Caco-2 (cell line): ENCODE measurements at regions not wholly inside any gene's neighbourhood (a gene's known extent, or its start where the extent isn't known, plus 50 kb on each side); places are given as distances from the start of the nearest gene placed in this dataset.
"Not testable (repeated sequence)": the region's sequence is repeated elsewhere in the genome, so short reads cannot be mapped to it uniquely, and the experiment has no call there.

ENCODE experiments used
- BruUV-seq: library from RNA; stranded (reverse); fragments of 400-500 nt; replicated peaks from 2 replicates; lab custom pipeline; 2021; lab: Mats Ljungman, UMichigan
- CTCF ChIA-PET: fragments of 300-600 bp; sonication (Branson Sonifier 250); formaldehyde crosslinking; loops from one replicate; lab custom pipeline; 2022; ENCODE audit warnings: antibody characterized with exemption; lab: Charles Lee
- POLR2A ChIA-PET: fragments of 300-600 bp; sonication (Branson Sonifier 250); formaldehyde crosslinking; loops from one replicate; lab custom pipeline; 2022; ENCODE audit warnings: antibody characterized with exemption; lab: Charles Lee
- DNase-seq, 2 experiments: peaks; one replicate each; pipeline versions ENCODE4 v3.0.0 to v3.0.0-alpha.2; 2020 to 2022
- H3K27me3 ChIP-seq: replicated peaks from 2 replicates; pipeline ENCODE4 v1.6.0; 2011; ENCODE audit warnings: low read length; ENCODE audit not compliant: control insufficient read depth, insufficient read depth
- H3K36me3 ChIP-seq: 2 replicates; pipeline ENCODE4 v1.5.1; 2011; ENCODE audit warnings: low read length; ENCODE audit not compliant: control insufficient read depth, insufficient read depth
- H3K4me1 ChIP-seq: fragments of 250-450 bp; sonication (Bioruptor Pico); 2 replicates; pipeline ENCODE4 v1.5.1; 2020; ENCODE audit warnings: mild to moderate bottlenecking
- H3K4me3 ChIP-seq: 2 replicates; pipeline ENCODE4 v1.5.1; 2011; ENCODE audit warnings: low read depth, mild to moderate bottlenecking, control low read depth, low read length
- H3K9me3 ChIP-seq: fragments of 250-450 bp; sonication (Bioruptor Pico); 2 replicates; pipeline ENCODE4 v1.5.1; 2020; ENCODE audit warnings: mild to moderate bottlenecking, moderate library complexity
- H3K27ac Mint-ChIP-seq: one replicate; pipeline ENCODE4 v1.8.0; 2022; ENCODE audit warnings: mixed read lengths; ENCODE audit not compliant: unreplicated experiment
- H3K27me3 Mint-ChIP-seq: one replicate; pipeline ENCODE4 v1.8.0; 2022; ENCODE audit warnings: mixed read lengths; ENCODE audit not compliant: insufficient read depth, unreplicated experiment
- H3K36me3 Mint-ChIP-seq: one replicate; pipeline ENCODE4 v1.8.0; 2022; ENCODE audit warnings: mild to moderate bottlenecking, mixed read lengths; ENCODE audit not compliant: insufficient read depth, unreplicated experiment
- H3K4me1 Mint-ChIP-seq: one replicate; pipeline ENCODE4 v1.8.0; 2022; ENCODE audit warnings: low read depth, mixed read lengths; ENCODE audit not compliant: unreplicated experiment
- H3K4me3 Mint-ChIP-seq: one replicate; pipeline ENCODE4 v1.8.0; 2022; ENCODE audit warnings: mild to moderate bottlenecking, moderate library complexity, mixed read lengths; ENCODE audit not compliant: unreplicated experiment
- H3K9me3 Mint-ChIP-seq: one replicate; pipeline ENCODE4 v1.8.0; 2022; ENCODE audit warnings: mixed read lengths; ENCODE audit not compliant: unreplicated experiment
- intact Hi-C: fragments of 100-400 bp; cut with micrococcal nuclease; formaldehyde crosslinking; loops from one replicate; pipeline ENCODE4 v1.10.0; 2022; ENCODE audit not compliant: unreplicated experiment
- TF ChIP-seq, protein P1 (sequence below), 2 experiments: fragments of 200-600 bp in 1 of 2; IDR thresholded peaks; 1 replicate in 1 of 2; 2 replicates in 1 of 2; pipeline versions ENCODE4 v1.5.1 to v1.8.0; 2011 to 2022; ENCODE audit warnings: antibody characterized with exemption in 1 of 2, control low read depth in 1 of 2, inconsistent platforms in 1 of 2, low read depth in 1 of 2, low read length in 1 of 2, mild to moderate bottlenecking in 1 of 2, moderate library complexity in 1 of 2; ENCODE audit not compliant: insufficient read depth in 1 of 2, severe bottlenecking in 1 of 2, unreplicated experiment in 1 of 2

- BruUV-seq: no TSS peak
- H3K4me3 ChIP-seq: no peak overlapping the region
- no peaks in the 10 kb centered on the region for H3K27me3 ChIP-seq
- Mint-ChIP-seq H3K4me1 (no peaks in the 10 kb centered on the region), H3K27ac (no peak overlapping the region), H3K36me3 (no peaks in the 10 kb centered on the region), H3K9me3 (no peaks in the 10 kb centered on the region), H3K4me3 (no peak overlapping the region), H3K27me3 (no peaks in the 10 kb centered on the region)
- H3K4me1 ChIP-seq: peaks cover 4% of the 10 kb centered on the region; the same call in 1 of the 2 replicates
- TF ChIP-seq, protein P1, sequence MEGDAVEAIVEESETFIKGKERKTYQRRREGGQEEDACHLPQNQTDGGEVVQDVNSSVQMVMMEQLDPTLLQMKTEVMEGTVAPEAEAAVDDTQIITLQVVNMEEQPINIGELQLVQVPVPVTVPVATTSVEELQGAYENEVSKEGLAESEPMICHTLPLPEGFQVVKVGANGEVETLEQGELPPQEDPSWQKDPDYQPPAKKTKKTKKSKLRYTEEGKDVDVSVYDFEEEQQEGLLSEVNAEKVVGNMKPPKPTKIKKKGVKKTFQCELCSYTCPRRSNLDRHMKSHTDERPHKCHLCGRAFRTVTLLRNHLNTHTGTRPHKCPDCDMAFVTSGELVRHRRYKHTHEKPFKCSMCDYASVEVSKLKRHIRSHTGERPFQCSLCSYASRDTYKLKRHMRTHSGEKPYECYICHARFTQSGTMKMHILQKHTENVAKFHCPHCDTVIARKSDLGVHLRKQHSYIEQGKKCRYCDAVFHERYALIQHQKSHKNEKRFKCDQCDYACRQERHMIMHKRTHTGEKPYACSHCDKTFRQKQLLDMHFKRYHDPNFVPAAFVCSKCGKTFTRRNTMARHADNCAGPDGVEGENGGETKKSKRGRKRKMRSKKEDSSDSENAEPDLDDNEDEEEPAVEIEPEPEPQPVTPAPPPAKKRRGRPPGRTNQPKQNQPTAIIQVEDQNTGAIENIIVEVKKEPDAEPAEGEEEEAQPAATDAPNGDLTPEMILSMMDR (IDR thresholded peaks at IDR 0.05; ENCODE audit: insufficient read depth in 1 of 2, low read depth in 1 of 2, low read length in 1 of 2, severe bottlenecking in 1 of 2, unreplicated experiment in 1 of 2): no peak
- H3K36me3 ChIP-seq: no peaks in the 10 kb centered on the region
- ChIA-PET POLR2A (no interaction called here), CTCF (no interaction called here)
- no peaks in the 10 kb centered on the region for H3K9me3 ChIP-seq
- peak; percentile 17 to 36 for DNase-seq
- intact Hi-C loops: no loop called here
Measured at GRCh38 chr13:63731896-63732295, 2316.2 kb upstream of the PCDH20 start.

GRCh38 chr13:63712159-63712558, 2296.5 kb upstream of the PCDH20 start:
- H3K36me3 ChIP-seq, CTCF ChIA-PET, H3K4me1 ChIP-seq, DNase-seq, H3K4me3 Mint-ChIP-seq, H3K9me3 Mint-ChIP-seq, H3K27ac Mint-ChIP-seq, H3K27me3 Mint-ChIP-seq, H3K4me3 ChIP-seq, H3K27me3 ChIP-seq, intact Hi-C loops, POLR2A ChIA-PET, H3K9me3 ChIP-seq, H3K4me1 Mint-ChIP-seq, H3K36me3 Mint-ChIP-seq, BruUV-seq: not testable (repeated sequence)

GRCh38 chr13:63706751-63707150, 2291.1 kb upstream of the PCDH20 start:
- POLR2A ChIA-PET: no interaction called here
- Mint-ChIP-seq H3K4me3 (no peak overlapping the region), H3K4me1 (no peaks in the 10 kb centered on the region), H3K27me3 (no peaks in the 10 kb centered on the region), H3K27ac (no peak overlapping the region), H3K9me3 (no peaks in the 10 kb centered on the region), H3K36me3 (no peaks in the 10 kb centered on the region)
- Histone ChIP-seq H3K4me3 (no peak overlapping the region), H3K36me3 (no peaks in the 10 kb centered on the region), H3K4me1 (no peaks in the 10 kb centered on the region), H3K9me3 (no peaks in the 10 kb centered on the region), H3K27me3 (no peaks in the 10 kb centered on the region)
- intact Hi-C loops: no loop called here
- CTCF ChIA-PET: no interaction called here
- BruUV-seq: no TSS peak
- no peak for DNase-seq
- TF ChIP-seq, protein P1 (IDR thresholded peaks at IDR 0.05; ENCODE audit: insufficient read depth in 1 of 2, low read depth in 1 of 2, low read length in 1 of 2, severe bottlenecking in 1 of 2, unreplicated experiment in 1 of 2): no peak

GRCh38 chr13:63704521-63704920, 2288.9 kb upstream of the PCDH20 start:
- Histone ChIP-seq H3K36me3 (no peaks in the 10 kb centered on the region), H3K27me3 (no peaks in the 10 kb centered on the region), H3K4me1 (no peaks in the 10 kb centered on the region), H3K4me3 (no peak overlapping the region), H3K9me3 (no peaks in the 10 kb centered on the region)
- Mint-ChIP-seq H3K4me1 (no peaks in the 10 kb centered on the region), H3K36me3 (no peaks in the 10 kb centered on the region), H3K9me3 (no peaks in the 10 kb centered on the region), H3K27me3 (no peaks in the 10 kb centered on the region), H3K27ac (no peak overlapping the region), H3K4me3 (no peak overlapping the region)
- BruUV-seq: no TSS peak
- CTCF ChIA-PET: no interaction called here
- intact Hi-C loops: no loop called here
- POLR2A ChIA-PET: interaction anchor here (0.6 kb wide), 1 partner anchor 11 kb away, joined by 3 read pairs; no protein-coding TSS in a partner anchor
- no peak for DNase-seq
- TF ChIP-seq, protein P1 (IDR thresholded peaks at IDR 0.05; ENCODE audit: insufficient read depth in 1 of 2, low read depth in 1 of 2, low read length in 1 of 2, severe bottlenecking in 1 of 2, unreplicated experiment in 1 of 2): no peak
